ENCODE measurements at regions not wholly inside any gene's neighbourhood (a gene's known extent, or its start where the extent isn't known, plus 50 kb on each side); places are given as distances from the start of the nearest gene placed in this dataset.

DNA sequence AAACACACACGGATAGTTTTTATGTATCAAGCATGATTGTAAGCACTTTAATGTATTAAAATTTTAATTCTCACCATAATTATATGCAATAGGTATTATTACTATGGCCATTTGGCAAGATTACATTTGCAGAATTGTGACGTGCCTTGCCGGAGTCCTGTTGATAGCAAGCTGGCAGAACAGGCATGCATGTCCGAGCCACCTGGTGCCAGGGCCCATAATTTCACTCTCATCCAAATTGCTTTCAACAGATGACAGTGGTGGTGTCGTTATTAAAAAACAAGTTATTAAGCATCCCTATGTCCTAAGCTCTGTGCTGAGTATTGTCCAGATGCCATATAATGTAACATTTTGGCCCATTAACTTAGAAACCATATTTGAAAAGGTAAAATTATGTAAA, 374.3 kb downstream of the FOXO1 start:
- DNase-seq, result no peak
- Mint-ChIP-seq H3K36me3 (ENCODE audit: insufficient read depth, unreplicated experiment) (no peaks in the 10 kb centered on the region), H3K9me3 (ENCODE audit: low read depth, unreplicated experiment) (peaks cover 4% of the 10 kb centered on the region), H3K4me3 (ENCODE audit: low read depth, unreplicated experiment) (no peak overlapping the region), H3K27me3 (ENCODE audit: unreplicated experiment) (no peaks in the 10 kb centered on the region), H3K4me1 (ENCODE audit: low read depth, unreplicated experiment) (no peaks in the 10 kb centered on the region), H3K27ac (ENCODE audit: unreplicated experiment) (no peak overlapping the region)
- CTCF ChIA-PET, result no interaction called here
- intact Hi-C loops (cut with micrococcal nuclease; ENCODE audit: unreplicated experiment), result no loop called here
- no TSS peak for BruUV-seq (replicated peaks)
- no peak for TF ChIP-seq CTCF (IDR thresholded peaks at IDR 0.05; ENCODE audit: unreplicated experiment)

- CTCF ChIA-PET, result no interaction called here
- Mint-ChIP-seq H3K4me1 (ENCODE audit: low read depth, unreplicated experiment) (no peaks in the 10 kb centered on the region), H3K27me3 (ENCODE audit: unreplicated experiment) (no peaks in the 10 kb centered on the region), H3K36me3 (ENCODE audit: insufficient read depth, unreplicated experiment) (no peaks in the 10 kb centered on the region), H3K4me3 (ENCODE audit: low read depth, unreplicated experiment) (no peak overlapping the region), H3K27ac (ENCODE audit: unreplicated experiment) (no peak overlapping the region), H3K9me3 (ENCODE audit: low read depth, unreplicated experiment) (peaks cover 4% of the 10 kb centered on the region)
- TF ChIP-seq CTCF (IDR thresholded peaks at IDR 0.05; ENCODE audit: unreplicated experiment), result no peak
- no TSS peak for BruUV-seq (replicated peaks)
- intact Hi-C loops (cut with micrococcal nuclease; ENCODE audit: unreplicated experiment), result no loop called here
- DNase-seq, result no peak
These were observed 373.9 kb downstream of the FOXO1 start for GRCh38 chr13:40292536-40292935.

GRCh38 chr13:40302351-40302750, 364.1 kb downstream of the FOXO1 start:
- TF ChIP-seq CTCF (IDR thresholded peaks at IDR 0.05; ENCODE audit: unreplicated experiment), result no peak
- DNase-seq, result no peak
- H3K4me3 Mint-ChIP-seq (ENCODE audit: low read depth, unreplicated experiment), result no peak overlapping the region
- no peaks in the 10 kb centered on the region for H3K4me1 Mint-ChIP-seq (ENCODE audit: low read depth, unreplicated experiment)
- CTCF ChIA-PET, result no interaction called here
- intact Hi-C loops (cut with micrococcal nuclease; ENCODE audit: unreplicated experiment), result no loop called here
- H3K36me3 Mint-ChIP-seq (ENCODE audit: insufficient read depth, unreplicated experiment), result no peaks in the 10 kb centered on the region
- BruUV-seq (replicated peaks), result no TSS peak
- H3K27me3 Mint-ChIP-seq (ENCODE audit: unreplicated experiment), result no peaks in the 10 kb centered on the region
- H3K27ac Mint-ChIP-seq (ENCODE audit: unreplicated experiment), result no peak overlapping the region
- H3K9me3 Mint-ChIP-seq (ENCODE audit: low read depth, unreplicated experiment), result peaks cover 10% of the 10 kb centered on the region

DNA sequence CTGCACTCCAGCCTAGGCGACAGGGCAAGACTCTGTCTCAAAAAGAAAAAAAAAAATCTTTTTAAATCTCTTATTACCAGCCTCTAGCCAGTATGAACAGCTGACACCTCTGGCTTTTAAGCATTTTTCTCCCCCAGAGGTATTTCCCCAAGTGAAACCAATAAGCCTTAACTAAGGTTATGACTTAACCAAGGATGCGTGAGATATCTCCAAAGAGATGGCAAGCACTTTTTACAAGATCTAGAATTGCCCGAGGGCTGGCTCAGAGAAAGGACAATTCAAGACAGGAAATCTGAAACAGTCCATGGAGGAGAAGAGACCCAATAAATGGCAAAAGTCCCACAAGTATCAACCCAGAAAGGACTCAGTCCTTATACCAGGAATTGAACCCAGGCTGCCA, 362.1 kb downstream of the FOXO1 start:
- Mint-ChIP-seq H3K27me3 (ENCODE audit: unreplicated experiment) (no peaks in the 10 kb centered on the region), H3K4me1 (ENCODE audit: low read depth, unreplicated experiment) (no peaks in the 10 kb centered on the region), H3K9me3 (ENCODE audit: low read depth, unreplicated experiment) (peaks cover 8% of the 10 kb centered on the region), H3K36me3 (ENCODE audit: insufficient read depth, unreplicated experiment) (no peaks in the 10 kb centered on the region), H3K4me3 (ENCODE audit: low read depth, unreplicated experiment) (no peak overlapping the region), H3K27ac (ENCODE audit: unreplicated experiment) (no peak overlapping the region)
- CTCF ChIA-PET, result no interaction called here
- no TSS peak for BruUV-seq (replicated peaks)
- TF ChIP-seq CTCF (IDR thresholded peaks at IDR 0.05; ENCODE audit: unreplicated experiment), result no peak
- intact Hi-C loops (cut with micrococcal nuclease; ENCODE audit: unreplicated experiment), result no loop called here
- no peak for DNase-seq

GRCh38 chr13:40306817-40307216, 359.6 kb downstream of the FOXO1 start:
- BruUV-seq (replicated peaks), result no TSS peak
- Mint-ChIP-seq H3K4me3 (ENCODE audit: low read depth, unreplicated experiment) (no peak overlapping the region), H3K9me3 (ENCODE audit: low read depth, unreplicated experiment) (peaks cover 5% of the 10 kb centered on the region), H3K36me3 (ENCODE audit: insufficient read depth, unreplicated experiment) (no peaks in the 10 kb centered on the region), H3K27ac (ENCODE audit: unreplicated experiment) (no peak overlapping the region), H3K27me3 (ENCODE audit: unreplicated experiment) (no peaks in the 10 kb centered on the region), H3K4me1 (ENCODE audit: low read depth, unreplicated experiment) (no peaks in the 10 kb centered on the region)
- CTCF ChIA-PET, result no interaction called here
- no peak for TF ChIP-seq CTCF (IDR thresholded peaks at IDR 0.05; ENCODE audit: unreplicated experiment)
- intact Hi-C loops (cut with micrococcal nuclease; ENCODE audit: unreplicated experiment), result no loop called here
- DNase-seq, result no peak

Data from Calu3 (cell line).